KMS-11 (cell line): ENCODE measurements at regions not wholly inside any gene's neighbourhood (a gene's known extent, or its start where the extent isn't known, plus 50 kb on each side); places are given as distances from the start of the nearest gene placed in this dataset.
"Not testable (repeated sequence)": the region's sequence is repeated elsewhere in the genome, so short reads cannot be mapped to it uniquely, and the experiment has no call there.

Experiments
- H2AFZ ChIP-seq: fragments of 200-600 bp; sonication (generic); 2 replicates; pipeline ENCODE4 v1.6.1; 2016; ENCODE audit warnings: antibody characterized with exemption, mixed run types, low read depth
- H3K27ac ChIP-seq: fragments of 200-600 bp; sonication (generic); 2 replicates; pipeline ENCODE4 v1.6.1; 2016; ENCODE audit warnings: mild to moderate bottlenecking, mixed run types
- H3K27me3 ChIP-seq: fragments of 200-600 bp; sonication (generic); 2 replicates; pipeline ENCODE4 v1.6.1; 2017; ENCODE audit warnings: mild to moderate bottlenecking, low read depth, mixed run types, moderate library complexity; ENCODE audit not compliant: insufficient read depth
- H3K36me3 ChIP-seq: fragments of 200-600 bp; sonication (generic); 2 replicates; pipeline ENCODE4 v1.6.1; 2017; ENCODE audit warnings: mild to moderate bottlenecking, mixed run types; ENCODE audit not compliant: insufficient read depth
- H3K4me1 ChIP-seq: fragments of 200-600 bp; sonication (generic); 2 replicates; pipeline ENCODE4 v1.6.1; 2016; ENCODE audit warnings: mild to moderate bottlenecking, low read depth, mixed run types; ENCODE audit not compliant: poor library complexity, severe bottlenecking
- H3K4me2 ChIP-seq: fragments of 200-600 bp; sonication (generic); 2 replicates; pipeline ENCODE4 v1.7.0; 2016; ENCODE audit warnings: mild to moderate bottlenecking, mixed run types
- H3K4me3 ChIP-seq: fragments of 200-600 bp; sonication (generic); IDR thresholded peaks from 2 replicates; pipeline ENCODE4 v1.6.1; 2017; ENCODE audit warnings: low read depth, low read length, mixed read lengths; ENCODE audit not compliant: insufficient read depth
- H3K79me2 ChIP-seq: fragments of 200-600 bp; sonication (generic); 2 replicates; pipeline ENCODE4 v1.6.1; 2016; ENCODE audit warnings: low read depth, mixed run types; ENCODE audit not compliant: insufficient read depth
- H3K9ac ChIP-seq: fragments of 200-600 bp; sonication (generic); 2 replicates; pipeline ENCODE4 v1.6.1; 2016; ENCODE audit warnings: mild to moderate bottlenecking, mixed run types
- H4K20me1 ChIP-seq: fragments of 200-600 bp; sonication (generic); 2 replicates; pipeline ENCODE4 v1.6.1; 2016; ENCODE audit warnings: mild to moderate bottlenecking, mixed run types; ENCODE audit not compliant: insufficient read depth
- CTCF ChIP-seq: fragments of 200-600 bp; sonication (generic); conservative IDR thresholded peaks from 2 replicates; pipeline ENCODE4 v1.6.1; 2017; ENCODE audit warnings: low read depth, mild to moderate bottlenecking, antibody characterized with exemption, low read length, moderate library complexity, mixed read lengths

DNA sequence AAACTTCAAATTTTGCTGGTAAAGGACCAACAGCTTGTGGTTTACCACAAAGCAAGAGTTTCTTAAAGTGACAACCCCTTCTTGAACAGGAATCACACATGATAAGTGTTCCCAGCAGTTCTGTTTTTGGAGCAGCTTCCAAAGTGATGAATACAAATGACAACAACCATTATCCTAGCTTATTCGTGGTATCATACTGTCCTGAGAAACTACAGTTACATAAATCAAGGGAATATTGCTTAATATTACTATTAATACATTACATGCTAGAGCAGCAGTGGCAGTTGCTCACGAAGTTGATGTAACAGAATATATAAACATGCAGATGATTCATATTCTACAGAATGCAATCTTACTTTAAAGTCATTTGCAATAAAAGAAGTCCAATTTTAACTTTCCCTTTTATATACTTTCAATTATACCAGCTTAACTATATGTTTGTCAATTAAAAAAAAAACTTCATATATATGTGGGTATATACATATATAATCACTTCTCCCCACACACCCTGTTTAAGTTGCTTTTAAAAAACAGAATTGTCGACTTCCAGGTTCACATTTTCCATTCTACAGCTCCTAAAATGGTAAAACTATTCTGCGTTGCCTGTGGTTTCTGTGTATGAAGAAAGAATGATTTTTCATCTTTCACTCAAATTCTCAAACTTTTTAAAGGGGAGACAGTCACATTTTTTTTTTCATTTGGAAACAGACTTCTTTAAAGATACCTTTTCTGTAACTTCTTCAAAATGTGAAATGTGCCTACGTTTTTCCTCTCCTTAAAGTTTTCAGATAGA lies 713.6 kb downstream of the TDRD15 start:
- Histone ChIP-seq H3K9ac (no peak overlapping the region), H3K27me3 (no peaks in the 10 kb centered on the region), H4K20me1 (no peaks in the 10 kb centered on the region), H3K4me1 (peaks cover 6% of the 10 kb centered on the region), H3K27ac (no peak overlapping the region), H3K36me3 (no peaks in the 10 kb centered on the region), H3K4me3 (no peak overlapping the region), H2AFZ (no peak overlapping the region), H3K79me2 (no peaks in the 10 kb centered on the region), H3K4me2 (no peak overlapping the region)
- TF ChIP-seq CTCF, result no peak

DNA sequence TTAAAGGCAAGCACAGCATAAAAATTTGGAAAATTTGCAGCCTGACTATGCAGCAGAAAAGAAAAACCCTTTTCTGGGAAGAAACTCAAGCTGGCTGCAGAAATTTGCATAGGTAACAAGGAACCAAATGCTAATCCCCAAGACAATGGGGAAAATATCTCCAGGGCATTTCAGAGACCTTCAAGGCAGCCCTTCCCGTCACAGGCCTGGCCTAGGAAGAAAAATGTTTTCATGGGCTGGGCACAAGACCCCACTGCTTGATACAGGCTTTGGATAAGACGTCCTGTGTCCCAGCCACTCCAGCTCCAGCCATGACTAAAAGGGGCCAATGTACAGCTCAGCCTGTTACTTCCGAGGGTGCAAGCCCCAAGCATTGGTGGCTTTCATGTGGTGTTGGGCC lies 717.6 kb downstream of the TDRD15 start:
- H3K4me3 ChIP-seq, result no peak overlapping the region
- H3K36me3 ChIP-seq, result no peaks in the 10 kb centered on the region
- H2AFZ ChIP-seq, result no peak overlapping the region
- no peak overlapping the region for H3K9ac ChIP-seq
- H3K4me1 ChIP-seq, result peaks cover 6% of the 10 kb centered on the region
- H3K79me2 ChIP-seq, result no peaks in the 10 kb centered on the region
- H4K20me1 ChIP-seq, result no peaks in the 10 kb centered on the region
- no peaks in the 10 kb centered on the region for H3K27me3 ChIP-seq
- no peak overlapping the region for H3K27ac ChIP-seq
- no peak for TF ChIP-seq CTCF
- H3K4me2 ChIP-seq, result no peak overlapping the region

- H4K20me1 ChIP-seq, H3K4me1 ChIP-seq, H3K79me2 ChIP-seq, H3K27ac ChIP-seq, H3K9ac ChIP-seq, H3K36me3 ChIP-seq, H3K27me3 ChIP-seq, H2AFZ ChIP-seq, H3K4me3 ChIP-seq, H3K4me2 ChIP-seq: not testable (repeated sequence)
Observed at GRCh38 chr2:21850367-21850766, 726.6 kb downstream of the TDRD15 start.

DNA sequence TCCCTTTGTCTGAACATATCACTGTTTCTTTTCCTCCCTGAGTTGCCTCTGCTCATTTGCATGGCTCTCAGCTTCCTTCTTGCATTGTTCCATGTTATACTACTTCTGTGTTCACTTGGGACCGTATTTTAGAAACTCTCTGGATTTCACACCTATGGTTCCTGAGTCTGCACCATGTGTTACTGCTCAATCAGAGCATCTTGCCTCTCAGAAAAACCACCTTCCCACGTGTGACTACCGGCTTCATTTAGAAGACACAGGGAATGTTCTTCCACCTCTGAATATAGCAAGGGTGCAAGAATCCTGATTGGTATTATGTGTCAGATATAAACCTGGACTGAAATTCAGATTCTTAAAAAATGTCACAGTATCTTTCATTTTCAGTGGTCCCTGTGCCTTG lies 731.2 kb downstream of the TDRD15 start:
- no peak for TF ChIP-seq CTCF
- Histone ChIP-seq H3K4me2 (no peak overlapping the region), H3K79me2 (no peaks in the 10 kb centered on the region), H3K27me3 (no peaks in the 10 kb centered on the region), H3K4me1 (no peaks in the 10 kb centered on the region), H3K36me3 (no peaks in the 10 kb centered on the region), H3K9ac (no peak overlapping the region), H2AFZ (no peak overlapping the region), H3K27ac (no peak overlapping the region), H4K20me1 (no peaks in the 10 kb centered on the region), H3K4me3 (no peak overlapping the region)

DNA sequence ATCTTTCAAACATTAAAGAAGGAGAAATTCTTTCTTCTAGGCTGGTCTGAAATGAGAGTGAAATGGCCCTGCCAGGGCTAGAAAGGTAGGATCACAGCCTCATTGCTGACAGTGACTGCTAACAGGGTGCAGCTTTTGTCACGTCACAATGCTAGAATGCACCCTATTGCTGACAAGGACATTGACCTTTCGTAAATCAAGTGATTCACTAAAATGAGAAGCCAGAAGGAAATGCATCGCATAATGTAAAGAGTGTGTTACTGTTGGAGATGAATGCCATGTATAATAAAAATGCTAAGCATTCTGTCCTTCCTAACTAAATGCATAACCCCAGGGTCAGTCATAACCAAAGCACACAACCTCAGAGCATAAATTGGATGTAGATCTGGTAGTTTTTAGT lies 732.9 kb downstream of the TDRD15 start:
- H3K36me3 ChIP-seq, result no peaks in the 10 kb centered on the region
- no peak overlapping the region for H2AFZ ChIP-seq
- H4K20me1 ChIP-seq, result no peaks in the 10 kb centered on the region
- no peaks in the 10 kb centered on the region for H3K27me3 ChIP-seq
- H3K4me1 ChIP-seq, result no peaks in the 10 kb centered on the region
- no peak overlapping the region for H3K27ac ChIP-seq
- no peak for TF ChIP-seq CTCF
- no peaks in the 10 kb centered on the region for H3K79me2 ChIP-seq
- H3K4me3 ChIP-seq, result no peak overlapping the region
- no peak overlapping the region for H3K4me2 ChIP-seq
- no peak overlapping the region for H3K9ac ChIP-seq
